HEK293 (cell line): ENCODE measurements at regions not wholly inside any gene's neighbourhood (a gene's known extent, or its start where the extent isn't known, plus 50 kb on each side); places are given as distances from the start of the nearest gene placed in this dataset.

Experiments
- GLI2 ChIP-seq: fragments of 450-650 bp; formaldehyde crosslinking; IDR thresholded peaks from 2 replicates; pipeline ENCODE4; 2017; ENCODE audit warnings: missing biosample characterization, missing genetic modification characterization, low read depth, borderline replicate concordance
- YY1 ChIP-seq: fragments of 450-650 bp; formaldehyde crosslinking; IDR thresholded peaks from 2 replicates; pipeline ENCODE4 v1.5.1; 2018; ENCODE audit warnings: missing biosample characterization, missing genetic modification characterization
- ZNF660 ChIP-seq: fragments of 450-650 bp; IDR thresholded peaks from 2 replicates; pipeline ENCODE4 v1.5.1; 2018; ENCODE audit warnings: missing biosample characterization, mild to moderate bottlenecking, missing genetic modification characterization
- TF ChIP-seq, protein P1 (sequence below): fragments of 450-650 bp; formaldehyde crosslinking; IDR thresholded peaks from 2 replicates; pipeline ENCODE4 v1.5.1; 2017; ENCODE audit warnings: missing biosample characterization, missing genetic modification characterization
- TF ChIP-seq, protein P2 (sequence below): fragments of 450-650 bp; formaldehyde crosslinking; IDR thresholded peaks from 2 replicates; pipeline ENCODE4 v1.5.1; 2016; ENCODE audit warnings: missing biosample characterization, missing genetic modification characterization
- TF ChIP-seq, protein P3 (sequence below): fragments of 450-650 bp; formaldehyde crosslinking; IDR thresholded peaks from 2 replicates; pipeline ENCODE4 v1.5.1; 2016; ENCODE audit warnings: missing biosample characterization, missing genetic modification characterization

DNA sequence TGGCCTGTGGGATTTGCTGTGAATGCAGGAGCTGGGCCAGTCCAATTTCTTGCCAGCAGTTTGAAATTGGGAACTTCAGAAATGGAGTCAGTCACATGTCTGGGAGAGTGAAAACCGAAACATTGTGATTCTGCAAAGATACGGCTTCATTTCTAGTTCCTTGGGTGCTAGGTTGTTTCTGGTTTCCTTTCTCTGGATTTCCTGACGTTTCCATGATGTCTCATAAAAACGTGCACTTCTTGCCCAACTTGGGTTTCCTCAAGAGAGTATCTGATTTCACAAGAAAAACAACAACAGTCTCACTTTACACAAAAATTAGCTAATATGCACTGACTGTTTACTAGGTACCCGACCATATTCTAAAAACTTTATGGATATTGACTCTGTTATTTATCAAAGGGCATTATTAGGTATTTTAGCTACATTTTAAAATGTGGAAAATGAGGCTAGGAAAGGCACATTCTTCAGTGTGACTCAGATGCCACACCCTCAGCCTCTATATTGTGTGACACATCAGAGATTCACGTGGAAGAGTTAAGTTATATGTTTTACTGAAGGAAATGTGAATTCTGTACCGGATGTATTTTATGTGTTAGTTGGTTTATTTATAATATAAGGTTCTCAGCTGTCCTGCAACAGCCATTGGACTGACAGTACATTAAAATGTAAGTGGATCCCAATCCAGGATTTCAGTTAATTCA lies 225.0 kb upstream of the PUDP start:
- TF ChIP-seq, protein P1, sequence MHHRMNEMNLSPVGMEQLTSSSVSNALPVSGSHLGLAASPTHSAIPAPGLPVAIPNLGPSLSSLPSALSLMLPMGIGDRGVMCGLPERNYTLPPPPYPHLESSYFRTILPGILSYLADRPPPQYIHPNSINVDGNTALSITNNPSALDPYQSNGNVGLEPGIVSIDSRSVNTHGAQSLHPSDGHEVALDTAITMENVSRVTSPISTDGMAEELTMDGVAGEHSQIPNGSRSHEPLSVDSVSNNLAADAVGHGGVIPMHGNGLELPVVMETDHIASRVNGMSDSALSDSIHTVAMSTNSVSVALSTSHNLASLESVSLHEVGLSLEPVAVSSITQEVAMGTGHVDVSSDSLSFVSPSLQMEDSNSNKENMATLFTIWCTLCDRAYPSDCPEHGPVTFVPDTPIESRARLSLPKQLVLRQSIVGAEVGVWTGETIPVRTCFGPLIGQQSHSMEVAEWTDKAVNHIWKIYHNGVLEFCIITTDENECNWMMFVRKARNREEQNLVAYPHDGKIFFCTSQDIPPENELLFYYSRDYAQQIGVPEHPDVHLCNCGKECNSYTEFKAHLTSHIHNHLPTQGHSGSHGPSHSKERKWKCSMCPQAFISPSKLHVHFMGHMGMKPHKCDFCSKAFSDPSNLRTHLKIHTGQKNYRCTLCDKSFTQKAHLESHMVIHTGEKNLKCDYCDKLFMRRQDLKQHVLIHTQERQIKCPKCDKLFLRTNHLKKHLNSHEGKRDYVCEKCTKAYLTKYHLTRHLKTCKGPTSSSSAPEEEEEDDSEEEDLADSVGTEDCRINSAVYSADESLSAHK (tag by site-specific recombination): no peak
- TF ChIP-seq ZNF660: no peak
- TF ChIP-seq YY1 (tag by site-specific recombination): no peak
- TF ChIP-seq, protein P2, sequence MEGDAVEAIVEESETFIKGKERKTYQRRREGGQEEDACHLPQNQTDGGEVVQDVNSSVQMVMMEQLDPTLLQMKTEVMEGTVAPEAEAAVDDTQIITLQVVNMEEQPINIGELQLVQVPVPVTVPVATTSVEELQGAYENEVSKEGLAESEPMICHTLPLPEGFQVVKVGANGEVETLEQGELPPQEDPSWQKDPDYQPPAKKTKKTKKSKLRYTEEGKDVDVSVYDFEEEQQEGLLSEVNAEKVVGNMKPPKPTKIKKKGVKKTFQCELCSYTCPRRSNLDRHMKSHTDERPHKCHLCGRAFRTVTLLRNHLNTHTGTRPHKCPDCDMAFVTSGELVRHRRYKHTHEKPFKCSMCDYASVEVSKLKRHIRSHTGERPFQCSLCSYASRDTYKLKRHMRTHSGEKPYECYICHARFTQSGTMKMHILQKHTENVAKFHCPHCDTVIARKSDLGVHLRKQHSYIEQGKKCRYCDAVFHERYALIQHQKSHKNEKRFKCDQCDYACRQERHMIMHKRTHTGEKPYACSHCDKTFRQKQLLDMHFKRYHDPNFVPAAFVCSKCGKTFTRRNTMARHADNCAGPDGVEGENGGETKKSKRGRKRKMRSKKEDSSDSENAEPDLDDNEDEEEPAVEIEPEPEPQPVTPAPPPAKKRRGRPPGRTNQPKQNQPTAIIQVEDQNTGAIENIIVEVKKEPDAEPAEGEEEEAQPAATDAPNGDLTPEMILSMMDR (tag by site-specific recombination): no peak
- TF ChIP-seq, protein P3, sequence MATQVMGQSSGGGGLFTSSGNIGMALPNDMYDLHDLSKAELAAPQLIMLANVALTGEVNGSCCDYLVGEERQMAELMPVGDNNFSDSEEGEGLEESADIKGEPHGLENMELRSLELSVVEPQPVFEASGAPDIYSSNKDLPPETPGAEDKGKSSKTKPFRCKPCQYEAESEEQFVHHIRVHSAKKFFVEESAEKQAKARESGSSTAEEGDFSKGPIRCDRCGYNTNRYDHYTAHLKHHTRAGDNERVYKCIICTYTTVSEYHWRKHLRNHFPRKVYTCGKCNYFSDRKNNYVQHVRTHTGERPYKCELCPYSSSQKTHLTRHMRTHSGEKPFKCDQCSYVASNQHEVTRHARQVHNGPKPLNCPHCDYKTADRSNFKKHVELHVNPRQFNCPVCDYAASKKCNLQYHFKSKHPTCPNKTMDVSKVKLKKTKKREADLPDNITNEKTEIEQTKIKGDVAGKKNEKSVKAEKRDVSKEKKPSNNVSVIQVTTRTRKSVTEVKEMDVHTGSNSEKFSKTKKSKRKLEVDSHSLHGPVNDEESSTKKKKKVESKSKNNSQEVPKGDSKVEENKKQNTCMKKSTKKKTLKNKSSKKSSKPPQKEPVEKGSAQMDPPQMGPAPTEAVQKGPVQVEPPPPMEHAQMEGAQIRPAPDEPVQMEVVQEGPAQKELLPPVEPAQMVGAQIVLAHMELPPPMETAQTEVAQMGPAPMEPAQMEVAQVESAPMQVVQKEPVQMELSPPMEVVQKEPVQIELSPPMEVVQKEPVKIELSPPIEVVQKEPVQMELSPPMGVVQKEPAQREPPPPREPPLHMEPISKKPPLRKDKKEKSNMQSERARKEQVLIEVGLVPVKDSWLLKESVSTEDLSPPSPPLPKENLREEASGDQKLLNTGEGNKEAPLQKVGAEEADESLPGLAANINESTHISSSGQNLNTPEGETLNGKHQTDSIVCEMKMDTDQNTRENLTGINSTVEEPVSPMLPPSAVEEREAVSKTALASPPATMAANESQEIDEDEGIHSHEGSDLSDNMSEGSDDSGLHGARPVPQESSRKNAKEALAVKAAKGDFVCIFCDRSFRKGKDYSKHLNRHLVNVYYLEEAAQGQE (tag by site-specific recombination): no peak
- TF ChIP-seq GLI2 (tag by site-specific recombination): no peak
